ENCODE measurements at regions not wholly inside any gene's neighbourhood (a gene's known extent, or its start where the extent isn't known, plus 50 kb on each side); places are given as distances from the start of the nearest gene placed in this dataset.

DNA sequence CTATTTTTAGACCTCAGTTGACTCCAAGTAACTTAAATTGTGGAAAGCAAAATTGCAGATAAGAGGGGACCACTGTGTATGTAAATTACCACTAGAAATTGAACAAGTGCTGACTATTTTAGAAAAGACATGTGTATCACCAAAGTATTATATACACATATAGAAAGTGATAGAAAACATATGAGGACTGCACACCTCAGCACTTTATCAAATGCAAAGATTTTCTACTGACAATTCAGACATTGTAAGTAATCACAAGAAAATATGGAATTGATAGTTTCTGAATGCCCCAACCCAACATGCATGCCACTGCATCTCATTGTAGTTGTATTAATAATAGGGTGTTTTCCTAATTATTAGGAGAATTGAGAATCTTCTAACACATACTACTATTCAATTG lies 536.5 kb downstream of the CDH11 start:
- TF ChIP-seq POLR2A (IDR thresholded peaks at IDR 0.05): no peak
- TF ChIP-seq, protein P1, sequence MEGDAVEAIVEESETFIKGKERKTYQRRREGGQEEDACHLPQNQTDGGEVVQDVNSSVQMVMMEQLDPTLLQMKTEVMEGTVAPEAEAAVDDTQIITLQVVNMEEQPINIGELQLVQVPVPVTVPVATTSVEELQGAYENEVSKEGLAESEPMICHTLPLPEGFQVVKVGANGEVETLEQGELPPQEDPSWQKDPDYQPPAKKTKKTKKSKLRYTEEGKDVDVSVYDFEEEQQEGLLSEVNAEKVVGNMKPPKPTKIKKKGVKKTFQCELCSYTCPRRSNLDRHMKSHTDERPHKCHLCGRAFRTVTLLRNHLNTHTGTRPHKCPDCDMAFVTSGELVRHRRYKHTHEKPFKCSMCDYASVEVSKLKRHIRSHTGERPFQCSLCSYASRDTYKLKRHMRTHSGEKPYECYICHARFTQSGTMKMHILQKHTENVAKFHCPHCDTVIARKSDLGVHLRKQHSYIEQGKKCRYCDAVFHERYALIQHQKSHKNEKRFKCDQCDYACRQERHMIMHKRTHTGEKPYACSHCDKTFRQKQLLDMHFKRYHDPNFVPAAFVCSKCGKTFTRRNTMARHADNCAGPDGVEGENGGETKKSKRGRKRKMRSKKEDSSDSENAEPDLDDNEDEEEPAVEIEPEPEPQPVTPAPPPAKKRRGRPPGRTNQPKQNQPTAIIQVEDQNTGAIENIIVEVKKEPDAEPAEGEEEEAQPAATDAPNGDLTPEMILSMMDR (IDR thresholded peaks at IDR 0.05): no peak
- Histone ChIP-seq H3K36me3 (ENCODE audit: low read depth, missing control alignments) (no peaks in the 10 kb centered on the region), H3K4me3 (no peak overlapping the region), H3K27me3 (no peaks in the 10 kb centered on the region), H3K27ac (no peak overlapping the region), H3K9me3 (no peaks in the 10 kb centered on the region), H3K4me1 (no peaks in the 10 kb centered on the region)
- no peak for DNase-seq
- intact Hi-C loops (cut with DNase I; ENCODE audit: low total_unique reads): no loop called here

DNA sequence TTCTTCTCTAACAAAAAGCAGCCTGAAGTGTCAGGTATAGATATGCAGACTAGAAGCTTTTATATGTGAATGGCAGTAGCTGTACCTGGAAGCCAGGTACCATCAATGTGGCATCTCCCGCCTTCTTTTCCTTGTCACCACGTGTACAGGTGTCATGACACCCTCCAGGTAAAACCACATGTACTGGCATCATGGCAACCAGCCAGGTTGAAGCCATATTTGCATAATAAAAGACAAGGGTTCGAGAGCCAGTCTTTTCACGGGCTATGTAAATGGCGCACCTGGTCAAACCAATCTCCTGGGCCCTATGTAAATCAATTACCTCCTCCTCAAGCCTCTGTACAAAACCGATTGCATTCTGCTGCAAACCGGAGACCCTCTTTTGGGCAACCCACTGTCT lies 541.3 kb downstream of the CDH11 start:
- Histone ChIP-seq H3K4me3 (no peak overlapping the region), H3K4me1 (no peaks in the 10 kb centered on the region), H3K9me3 (no peaks in the 10 kb centered on the region), H3K27ac (no peak overlapping the region), H3K27me3 (no peaks in the 10 kb centered on the region), H3K36me3 (ENCODE audit: low read depth, missing control alignments) (no peaks in the 10 kb centered on the region)
- TF ChIP-seq, protein P1 (IDR thresholded peaks at IDR 0.05): no peak
- TF ChIP-seq POLR2A (IDR thresholded peaks at IDR 0.05): no peak
- intact Hi-C loops (cut with DNase I; ENCODE audit: low total_unique reads): no loop called here
- WGBS, 2 donors: 74 to 85% methylated on average over 7 of the region's 7 CpGs
- no peak for DNase-seq

DNA sequence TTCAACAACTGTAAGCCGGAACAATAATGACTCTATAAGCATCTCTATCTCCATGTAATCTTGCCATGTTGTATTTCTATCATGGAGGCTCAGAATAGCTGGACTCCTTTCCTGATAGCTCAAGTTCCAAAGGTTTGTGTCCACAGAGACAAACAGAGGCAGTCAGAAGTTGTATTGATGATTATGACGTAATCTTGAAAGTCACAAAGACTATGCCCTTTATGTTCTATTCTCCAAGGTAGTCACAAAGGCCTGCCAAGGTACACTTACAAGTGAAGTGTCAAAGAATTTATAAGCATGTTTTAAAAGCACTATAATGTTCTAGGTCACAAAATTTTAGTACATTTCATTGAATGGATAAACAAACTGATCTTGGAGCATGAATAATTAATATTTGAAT lies 542.2 kb downstream of the CDH11 start:
- TF ChIP-seq, protein P1 (IDR thresholded peaks at IDR 0.05): no peak
- no peak for TF ChIP-seq POLR2A (IDR thresholded peaks at IDR 0.05)
- intact Hi-C loops (cut with DNase I; ENCODE audit: low total_unique reads): no loop called here
- Histone ChIP-seq H3K27me3 (no peaks in the 10 kb centered on the region), H3K9me3 (no peaks in the 10 kb centered on the region), H3K4me3 (no peak overlapping the region), H3K27ac (no peak overlapping the region), H3K36me3 (ENCODE audit: low read depth, missing control alignments) (no peaks in the 10 kb centered on the region), H3K4me1 (no peaks in the 10 kb centered on the region)
- WGBS, 2 donors: 93 to 97% methylated on average over 2 of the region's 2 CpGs
- DNase-seq: no peak

DNA sequence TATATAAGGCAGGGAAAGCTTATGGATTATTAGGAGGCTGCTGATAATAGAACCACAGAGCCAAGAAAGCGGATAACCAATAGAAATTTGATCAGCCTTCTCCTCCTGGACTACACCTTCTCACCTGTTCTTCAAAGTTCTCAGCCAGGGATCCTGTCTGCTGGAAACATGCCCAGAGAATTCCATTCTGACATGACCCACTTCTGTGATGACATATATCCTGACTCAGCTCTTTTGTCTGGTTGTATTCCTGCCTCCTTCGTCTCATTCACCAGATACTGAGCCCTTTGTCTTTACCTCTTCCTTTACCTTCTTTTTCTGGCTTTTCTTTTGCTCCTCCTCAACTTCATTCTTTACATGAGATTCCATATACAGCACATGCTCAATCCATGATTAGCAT lies 576.1 kb downstream of the CDH11 start:
- intact Hi-C loops (cut with DNase I; ENCODE audit: low total_unique reads): no loop called here
- DNase-seq: no peak
- Histone ChIP-seq H3K4me1 (no peaks in the 10 kb centered on the region), H3K9me3 (no peaks in the 10 kb centered on the region), H3K27me3 (no peaks in the 10 kb centered on the region), H3K36me3 (ENCODE audit: low read depth, missing control alignments) (no peaks in the 10 kb centered on the region), H3K4me3 (no peak overlapping the region), H3K27ac (no peak overlapping the region)
- WGBS, 2 donors: 89 to 92% methylated on average over 2 of the region's 2 CpGs
- TF ChIP-seq, protein P1 (IDR thresholded peaks at IDR 0.05): no peak
- TF ChIP-seq POLR2A (IDR thresholded peaks at IDR 0.05): no peak

DNA sequence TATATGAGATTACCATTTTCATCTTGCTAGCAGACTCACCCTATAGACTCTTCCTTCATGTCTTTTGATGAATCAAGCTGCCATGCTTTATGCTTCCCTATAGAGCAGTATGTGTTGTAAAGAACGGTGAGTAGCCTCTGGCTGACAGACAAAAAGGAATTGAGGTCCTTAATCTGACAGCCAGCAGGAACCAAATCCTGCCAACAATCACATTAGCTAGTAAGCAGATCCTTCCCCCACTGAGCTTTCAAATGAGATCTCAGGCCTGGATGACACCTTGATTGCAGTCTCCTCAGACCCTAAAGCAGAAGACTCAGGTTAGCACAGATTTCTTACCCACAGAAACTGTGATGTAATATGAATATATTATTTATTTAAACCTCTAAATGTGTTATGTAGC lies 577.0 kb downstream of the CDH11 start:
- 87 to 92% methylated on average over 1 of the region's 1 CpG for WGBS, 2 donors

More for the DNA sequence above, 577.0 kb downstream of the CDH11 start:
- H3K4me1 ChIP-seq: no peaks in the 10 kb centered on the region
- H3K27ac ChIP-seq: no peak overlapping the region
- TF ChIP-seq, protein P1 (IDR thresholded peaks at IDR 0.05): no peak
- no peak for TF ChIP-seq POLR2A (IDR thresholded peaks at IDR 0.05)
- no peaks in the 10 kb centered on the region for H3K27me3 ChIP-seq
- DNase-seq: no peak
- intact Hi-C loops (cut with DNase I; ENCODE audit: low total_unique reads): no loop called here
- no peaks in the 10 kb centered on the region for H3K36me3 ChIP-seq (ENCODE audit: low read depth, missing control alignments)
- no peak overlapping the region for H3K4me3 ChIP-seq
- H3K9me3 ChIP-seq: no peaks in the 10 kb centered on the region

All from testis (tissue), 2 donors.